ENCODE measurements at regions not wholly inside any gene's neighbourhood (a gene's known extent, or its start where the extent isn't known, plus 50 kb on each side); places are given as distances from the start of the nearest gene placed in this dataset.

GRCh38 chr6:138719011-138719635 is 54.4 kb upstream of the CCDC28A start:
- peak; percentile 36 for DNase-seq

GRCh38 chr6:138719744-138720143 is 53.8 kb upstream of the CCDC28A start:
- DNase-seq, result peak; percentile 65

GRCh38 chr6:138722425-138723371 is 50.9 kb upstream of the CCDC28A start:
- peak; percentile 43 for DNase-seq
